Tongue (tissue), 1 donor: ENCODE measurements at regions not wholly inside any gene's neighbourhood (a gene's known extent, or its start where the extent isn't known, plus 50 kb on each side); places are given as distances from the start of the nearest gene placed in this dataset.
A peak's percentile ranks its signal among the peaks of the same experiment; 100 is the strongest.
"Not testable (repeated sequence)": the region's sequence is repeated elsewhere in the genome, so short reads cannot be mapped to it uniquely, and the experiment has no call there.

ENCODE experiments used
- DNase-seq: peaks from one replicate; pipeline ENCODE4 v3.0.0-alpha.2; 2015

- DNase-seq = no peak
Measured at GRCh38 chr4:60368986-60369385, 831.1 kb upstream of the ADGRL3 start.

DNA sequence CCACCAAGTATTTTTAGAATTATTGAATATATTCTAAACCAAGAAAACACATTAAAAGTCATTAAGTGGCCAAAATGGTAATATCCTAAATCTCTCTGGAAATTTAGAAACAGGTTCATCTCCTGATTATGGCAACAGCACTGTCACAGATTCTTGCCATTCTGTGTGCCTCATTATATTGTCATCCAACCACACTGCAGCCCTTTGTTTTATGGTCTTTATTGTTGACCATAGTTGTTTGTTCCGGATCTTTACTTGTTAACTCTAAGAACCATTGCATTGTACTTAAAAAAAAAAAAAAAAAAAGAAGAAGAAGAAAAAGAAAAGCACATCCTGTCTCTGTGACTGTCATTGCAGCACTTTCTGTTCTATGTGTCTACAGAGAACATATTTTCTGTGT, 822.1 kb upstream of the ADGRL3 start:
- DNase-seq = no peak

DNA sequence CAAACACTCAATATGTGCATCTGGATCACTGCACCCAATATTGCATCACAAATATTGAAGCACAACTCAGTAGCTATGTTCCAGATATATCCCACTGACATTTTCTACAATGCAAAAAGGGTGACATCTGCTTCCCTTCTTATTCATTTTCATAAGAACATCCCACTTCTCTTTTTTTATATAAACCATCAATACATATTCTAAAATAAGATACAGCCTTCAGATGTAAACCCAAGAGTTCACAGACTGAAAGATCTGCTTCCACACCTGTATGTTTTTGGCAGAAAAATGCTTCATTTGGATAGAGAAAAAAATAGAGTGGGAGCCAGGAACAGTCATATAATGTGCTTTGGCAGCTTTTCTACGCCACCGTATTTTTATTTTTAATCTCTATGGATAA, 815.6 kb upstream of the ADGRL3 start:
- DNase-seq = no peak

GRCh38 chr4:60389633-60390032, 810.5 kb upstream of the ADGRL3 start:
- DNase-seq = no peak

DNA sequence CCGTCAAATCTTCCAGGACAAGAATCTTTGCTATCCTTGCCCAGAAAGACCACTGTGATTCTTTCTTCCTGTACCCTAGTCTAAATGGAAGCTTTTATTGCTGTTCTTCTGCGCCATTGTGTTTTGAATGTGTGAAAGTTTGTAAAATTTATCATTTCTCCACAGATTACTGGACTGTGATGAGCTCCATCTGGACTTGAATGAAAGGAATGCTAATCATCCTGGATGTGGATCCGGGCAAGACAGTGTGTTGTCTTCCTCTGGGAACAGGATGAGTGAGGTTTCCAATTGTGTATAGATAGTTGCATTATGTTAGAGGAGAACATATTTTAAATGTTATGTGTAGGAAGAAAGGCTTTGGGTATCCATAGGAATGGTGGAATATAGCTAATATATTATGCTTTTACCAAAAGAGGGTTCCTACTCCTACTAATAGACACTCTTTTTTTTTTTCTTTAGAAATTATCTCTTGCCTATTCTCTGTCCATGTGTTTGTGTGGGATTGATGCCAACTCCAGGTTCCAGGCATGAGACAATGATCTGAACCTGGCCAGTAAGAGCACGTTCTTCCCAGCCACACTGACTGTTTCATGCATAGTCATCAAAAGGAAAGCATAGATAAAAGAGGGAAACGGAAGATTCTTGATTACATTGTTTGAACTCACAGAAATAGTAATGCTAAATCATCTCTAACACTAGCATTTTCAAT, 803.6 kb upstream of the ADGRL3 start:
- DNase-seq = no peak

- peak; percentile 24 for DNase-seq
Measured at GRCh38 chr4:60400593-60400992, 799.5 kb upstream of the ADGRL3 start.

GRCh38 chr4:60404027-60404426, 796.1 kb upstream of the ADGRL3 start:
- DNase-seq = no peak

GRCh38 chr4:60422439-60422838, 777.7 kb upstream of the ADGRL3 start:
- DNase-seq = no peak

DNA sequence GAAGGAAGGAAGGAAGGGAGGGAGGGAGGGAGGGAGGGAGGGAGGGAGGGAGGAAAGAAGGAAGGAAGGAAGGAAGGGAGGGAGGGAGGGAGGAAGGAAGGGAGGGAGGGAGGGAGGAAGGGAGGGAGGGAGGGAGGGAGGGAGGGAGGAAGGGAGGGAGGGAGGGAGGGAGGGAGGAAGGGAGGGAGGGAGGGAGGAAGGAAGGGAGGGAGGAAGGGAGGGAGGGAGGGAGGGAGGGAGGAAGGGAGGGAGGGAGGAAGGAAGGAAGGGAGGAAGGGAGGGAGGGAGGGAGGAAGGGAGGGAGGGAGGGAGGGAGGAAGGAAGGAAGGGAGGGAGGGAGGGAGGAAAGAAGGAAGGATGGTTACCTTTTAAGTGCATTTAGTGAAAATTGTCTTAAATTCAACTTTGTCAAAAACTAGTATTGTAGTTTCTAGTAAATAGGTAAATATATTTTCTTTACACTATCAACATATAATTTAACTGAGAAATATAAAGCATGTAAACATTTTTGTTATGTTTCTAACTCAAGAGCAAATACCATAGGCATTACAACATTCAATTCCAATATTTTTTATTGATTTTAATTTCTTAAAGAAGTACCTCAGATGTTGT, 776.4 kb upstream of the ADGRL3 start:
- not testable (repeated sequence) for DNase-seq

DNA sequence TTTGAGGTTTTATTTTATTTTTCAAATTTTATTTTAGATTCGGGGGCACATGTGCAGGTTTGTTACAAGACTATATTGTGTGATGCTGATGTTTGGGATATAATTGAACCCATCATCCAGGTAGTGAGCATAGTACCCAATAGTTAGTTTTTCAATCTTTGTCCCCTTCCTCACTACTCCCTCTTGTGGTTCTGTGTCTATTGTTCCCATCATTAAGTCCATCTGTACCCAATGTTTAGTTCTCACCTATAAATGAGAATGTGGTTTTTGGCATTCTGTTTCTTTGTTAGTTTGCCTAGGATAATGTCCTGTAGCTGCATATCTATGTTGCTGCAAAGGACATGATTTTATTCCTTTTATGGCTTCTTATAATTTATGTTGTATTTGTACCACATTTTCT, 767.2 kb upstream of the ADGRL3 start:
- DNase-seq = no peak

DNA sequence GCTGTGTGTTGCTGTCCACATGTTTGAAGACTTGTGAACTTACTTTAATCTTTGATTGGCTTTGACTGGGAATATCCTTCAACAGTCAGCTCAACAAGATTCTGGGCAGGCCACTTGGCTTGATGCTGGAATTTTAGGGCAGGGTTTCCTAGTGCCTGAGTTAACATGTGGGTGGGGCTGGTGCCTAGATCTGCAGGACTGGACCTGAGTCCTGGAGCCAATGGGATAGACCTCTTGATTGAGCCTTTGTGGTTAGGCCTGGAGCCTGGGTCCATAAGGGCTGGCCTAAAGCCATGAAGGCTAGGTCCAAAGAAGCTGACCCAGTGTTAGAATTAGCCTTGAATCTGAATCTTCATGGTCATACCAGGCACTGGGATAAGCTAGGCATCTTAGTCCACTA, 757.1 kb upstream of the ADGRL3 start:
- DNase-seq = no peak

GRCh38 chr4:60443796-60444195, 756.3 kb upstream of the ADGRL3 start:
- DNase-seq = no peak

DNA sequence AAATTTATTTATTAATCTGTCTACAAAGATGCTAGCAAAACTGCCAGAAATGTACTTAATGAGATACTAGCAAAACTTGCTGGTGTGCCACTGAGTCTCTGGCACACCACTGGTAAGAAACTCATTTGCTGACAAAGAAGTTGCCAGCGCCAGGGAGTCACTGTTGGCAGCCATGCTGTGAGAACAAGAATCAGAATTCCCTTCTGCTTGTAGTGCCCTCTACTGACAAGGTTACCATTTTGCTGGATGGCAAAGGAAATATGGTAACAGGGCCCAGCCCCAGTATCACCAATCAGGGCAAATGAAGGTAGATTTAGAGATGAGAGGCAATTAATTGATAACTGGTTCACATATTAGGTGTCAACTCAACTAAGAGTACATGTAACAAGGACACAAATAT, 750.1 kb upstream of the ADGRL3 start:
- no peak for DNase-seq

GRCh38 chr4:60452266-60452665, 747.9 kb upstream of the ADGRL3 start:
- no peak for DNase-seq

GRCh38 chr4:60455380-60455779, 744.7 kb upstream of the ADGRL3 start:
- no peak for DNase-seq

DNA sequence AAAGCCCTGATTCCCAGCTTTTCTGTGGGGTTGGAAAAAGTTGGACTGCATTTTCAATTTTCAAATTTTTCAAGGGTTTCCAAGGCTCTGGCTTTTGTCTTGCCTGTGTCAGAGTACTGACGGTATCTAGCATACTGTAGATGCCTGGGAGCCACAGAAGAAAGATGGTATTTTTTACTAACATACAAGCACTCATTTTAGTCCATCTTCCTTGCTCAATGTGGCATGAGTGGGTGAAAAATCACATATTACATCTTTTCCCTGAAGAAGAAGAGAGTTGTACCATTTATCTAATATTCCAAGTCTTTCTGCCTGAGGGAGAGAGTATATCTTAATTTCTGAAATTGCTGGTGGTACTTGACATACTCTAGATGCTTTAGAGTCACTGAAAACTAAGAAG, 738.6 kb upstream of the ADGRL3 start:
- DNase-seq = no peak

GRCh38 chr4:60463857-60464502, 736.1 kb upstream of the ADGRL3 start:
- no peak for DNase-seq

DNA sequence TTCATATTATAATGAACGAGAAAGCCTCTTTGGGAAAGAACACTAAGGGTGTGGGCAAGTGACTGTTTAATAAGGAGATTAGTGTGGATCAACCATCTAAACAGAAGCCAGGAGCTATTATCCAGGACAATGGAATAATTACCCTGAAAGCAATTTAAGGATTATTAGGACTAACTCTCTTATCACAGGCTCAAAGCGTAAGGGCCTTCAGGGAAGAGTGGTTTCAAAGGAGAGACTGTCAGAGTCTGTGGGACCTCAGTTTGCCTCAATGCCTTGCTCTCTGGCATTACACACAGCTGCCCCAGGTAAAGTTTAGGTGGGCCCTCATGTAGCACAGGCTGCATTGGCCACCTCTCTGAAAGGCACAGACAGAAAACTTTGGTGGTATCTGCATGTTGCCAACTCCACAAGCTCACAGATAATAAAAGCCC, 717.2 kb upstream of the ADGRL3 start:
- DNase-seq = no peak

DNA sequence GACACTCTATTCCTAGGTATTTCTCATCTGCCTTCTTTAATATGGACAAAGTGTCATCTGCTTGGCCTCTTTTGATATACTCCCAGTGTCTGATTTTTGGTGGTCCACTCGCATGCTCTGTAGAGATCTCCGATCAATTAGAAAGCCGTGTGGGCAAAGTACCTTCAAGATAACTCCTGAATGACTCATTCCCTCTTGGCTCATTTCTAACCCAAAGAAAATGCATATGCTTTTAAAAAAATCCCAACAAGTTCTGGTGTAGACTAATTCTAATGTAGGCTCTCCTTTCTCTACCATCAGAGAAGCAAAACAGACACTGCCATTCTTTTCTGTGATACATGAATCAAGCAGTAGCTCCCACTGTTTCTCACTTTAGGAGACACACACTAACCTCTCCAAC, 714.9 kb upstream of the ADGRL3 start:
- no peak for DNase-seq

- DNase-seq = not testable (repeated sequence)
Measured at GRCh38 chr4:60487118-60487761, 712.9 kb upstream of the ADGRL3 start.

DNA sequence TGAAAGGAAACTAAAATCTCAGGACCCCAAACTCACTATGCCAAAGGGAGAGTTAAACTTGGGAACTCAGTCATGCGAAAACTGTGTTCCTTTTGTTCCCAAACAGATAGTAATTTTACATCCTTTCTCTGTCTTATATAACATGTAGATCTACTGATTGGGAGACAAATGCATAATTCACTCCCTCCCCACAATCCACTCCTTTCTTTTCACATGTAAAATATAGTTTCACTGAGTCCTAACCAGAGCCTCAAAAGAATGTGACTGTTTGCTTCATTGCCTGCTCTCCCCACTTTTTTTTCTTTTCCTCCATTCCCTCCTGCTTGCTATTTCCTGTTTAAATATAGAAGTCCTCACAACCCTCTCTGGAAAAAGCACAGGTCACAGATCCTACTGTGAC, 699.3 kb upstream of the ADGRL3 start:
- no peak for DNase-seq

DNA sequence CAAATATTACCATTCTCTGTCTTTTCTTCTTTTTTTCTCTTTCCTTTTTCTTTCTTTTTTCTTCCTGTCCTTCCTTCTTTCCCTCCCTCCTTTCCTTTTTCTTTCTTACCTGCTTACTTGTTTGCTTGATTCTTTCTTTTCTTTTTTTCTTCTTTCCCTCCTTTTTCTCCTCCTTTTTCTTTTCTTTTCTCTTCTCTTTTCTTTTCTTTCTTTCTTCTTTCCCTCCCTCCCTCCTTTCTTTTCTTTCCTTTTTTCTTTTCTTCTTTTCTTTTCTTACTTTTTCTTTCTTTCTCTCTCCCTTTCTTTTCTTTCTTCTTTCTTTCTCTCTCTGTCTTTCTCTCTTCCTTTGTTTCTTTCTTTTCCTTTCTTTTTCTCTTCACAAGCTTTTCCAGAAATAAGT, 697.4 kb upstream of the ADGRL3 start:
- no peak for DNase-seq

DNA sequence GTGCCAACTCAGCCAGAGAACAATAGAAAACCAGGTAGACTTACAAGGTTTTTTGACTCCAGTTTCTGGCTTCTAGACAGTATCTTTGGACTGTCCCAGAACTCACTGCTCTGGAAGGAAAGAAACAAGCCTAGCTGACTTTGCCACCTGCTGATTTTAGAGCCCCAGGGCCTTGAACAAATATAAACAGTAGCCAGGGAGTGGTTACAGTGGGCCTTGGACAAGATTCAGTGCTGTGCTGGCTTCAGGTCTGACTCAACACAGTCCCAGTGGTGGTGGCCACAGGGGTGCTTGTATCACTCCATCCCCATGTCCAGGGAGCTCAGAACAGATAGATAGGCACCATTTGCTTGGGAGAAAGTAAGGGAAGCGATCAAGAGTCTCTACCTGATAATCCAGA, 694.1 kb upstream of the ADGRL3 start:
- no peak for DNase-seq
